CD4-positive, alpha-beta memory T cell (primary cell): ENCODE measurements at regions not wholly inside any gene's neighbourhood (a gene's known extent, or its start where the extent isn't known, plus 50 kb on each side); places are given as distances from the start of the nearest gene placed in this dataset.

Source experiments
- CTCF ChIA-PET: fragments of 350-600 bp; sonication (Branson Sonifier 250); formaldehyde crosslinking; loops from one replicate; lab custom pipeline; 2021; ENCODE audit warnings: inconsistent platforms; ENCODE audit not compliant: partially characterized antibody; lab: Charles Lee
- POLR2A ChIA-PET: fragments of 350-600 bp; sonication (Branson Sonifier 250); formaldehyde crosslinking; loops from one replicate; lab custom pipeline; 2021; ENCODE audit not compliant: partially characterized antibody; lab: Charles Lee
- DNase-seq, 5 donors: peaks; one replicate each; pipeline versions ENCODE4 v3.0.0 to v3.0.0-alpha.2; 2020 to 2022; ENCODE audit warnings: mixed read lengths in 1 of 5
- H3K27ac ChIP-seq: one replicate; pipeline ENCODE4 v1.7.0; 2013; ENCODE audit warnings: low read depth, low read length
- H3K27me3 ChIP-seq: 2 replicates; pipeline ENCODE4 v1.7.0; 2013; ENCODE audit warnings: mild to moderate bottlenecking, low read length, moderate library complexity; ENCODE audit not compliant: insufficient read depth
- H3K36me3 ChIP-seq: 2 replicates; pipeline ENCODE4 v1.7.0; 2013; ENCODE audit warnings: mild to moderate bottlenecking, low read length, moderate library complexity; ENCODE audit not compliant: insufficient read depth
- H3K4me1 ChIP-seq: 2 replicates; pipeline ENCODE4 v1.7.0; 2013; ENCODE audit warnings: mild to moderate bottlenecking, low read length, moderate library complexity; ENCODE audit not compliant: insufficient read depth
- H3K4me3 ChIP-seq, 2 donors: one replicate each; pipeline ENCODE4 v1.7.0; 2013; ENCODE audit warnings: low read length in 2 of 2, mild to moderate bottlenecking in 1 of 2
- H3K9me3 ChIP-seq, 2 donors: one replicate each; pipeline ENCODE4 v1.7.0; 2013; ENCODE audit warnings: low read length in 2 of 2, control low read depth in 1 of 2; ENCODE audit not compliant: control insufficient read depth in 1 of 2
- H3K27ac Mint-ChIP-seq, 7 donors: one replicate each; pipeline ENCODE4 v1.8.0; 2020 to 2021; ENCODE audit warnings: mixed read lengths in 7 of 7, mild to moderate bottlenecking in 6 of 7, inconsistent platforms in 3 of 7, moderate library complexity in 3 of 7
- H3K27me3 Mint-ChIP-seq, 2 donors: one replicate each; pipeline ENCODE4 v1.8.0; 2020 to 2021; ENCODE audit warnings: mixed read lengths in 2 of 2
- H3K36me3 Mint-ChIP-seq, 2 donors: one replicate each; pipeline ENCODE4 v1.8.0; 2020 to 2021; ENCODE audit warnings: mixed read lengths in 2 of 2, inconsistent platforms in 1 of 2, mild to moderate bottlenecking in 1 of 2
- H3K4me1 Mint-ChIP-seq, 4 donors: one replicate each; pipeline ENCODE4 v1.8.0; 2020 to 2021; ENCODE audit warnings: mixed read lengths in 4 of 4, mild to moderate bottlenecking in 1 of 4
- H3K4me3 Mint-ChIP-seq, 8 donors: one replicate each; pipeline ENCODE4 v1.8.0; 2020 to 2021; ENCODE audit warnings: mixed read lengths in 8 of 8, mild to moderate bottlenecking in 7 of 8, moderate library complexity in 6 of 8, inconsistent platforms in 3 of 8
- H3K9me3 Mint-ChIP-seq, 8 donors: one replicate each; pipeline ENCODE4 v1.8.0; 2020 to 2021; ENCODE audit warnings: mixed read lengths in 8 of 8, mild to moderate bottlenecking in 5 of 8, inconsistent platforms in 3 of 8, moderate library complexity in 1 of 8
- intact Hi-C: fragments of 100-400 bp; cut with micrococcal nuclease; formaldehyde crosslinking; loops from one replicate; pipeline ENCODE4 v1.15.1; 2023

DNA sequence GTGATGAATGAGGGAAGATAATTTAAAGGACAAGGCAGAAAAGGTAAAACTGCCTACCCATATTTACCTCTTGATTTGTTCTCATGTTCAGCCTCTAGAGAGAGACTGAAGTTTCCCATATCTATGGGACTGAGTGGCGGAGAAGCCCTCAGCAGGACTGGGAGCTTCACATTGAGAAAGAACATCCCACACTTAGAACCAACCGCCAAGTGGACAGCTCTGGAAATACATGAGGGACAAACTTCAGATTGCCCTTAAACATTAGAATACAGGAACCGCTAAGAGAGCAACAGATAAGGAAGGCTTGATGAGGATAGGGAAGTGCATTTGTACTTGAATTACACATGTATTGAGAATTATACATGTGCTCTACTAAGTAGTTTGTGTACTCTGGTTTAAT, 316.0 kb upstream of the MIR17HG start:
- Mint-ChIP-seq H3K27me3 (no peaks in the 10 kb centered on the region), H3K9me3 (peaks cover 0 to 4% (median under 1%) of the 10 kb centered on the region in 8 donors), H3K4me1 (no peaks in the 10 kb centered on the region), H3K36me3 (no peaks in the 10 kb centered on the region), H3K27ac (no peak overlapping the region), H3K4me3 (no peak overlapping the region)
- H3K27me3 ChIP-seq: no peaks in the 10 kb centered on the region
- ChIA-PET POLR2A (no interaction called here), CTCF (no interaction called here)
- H3K4me3 ChIP-seq: no peak overlapping the region
- no peak overlapping the region for H3K27ac ChIP-seq
- no peaks in the 10 kb centered on the region for H3K36me3 ChIP-seq
- H3K4me1 ChIP-seq: no peaks in the 10 kb centered on the region
- no peak for DNase-seq
- intact Hi-C loops: no loop called here
- peaks cover 0 to 3% of the 10 kb centered on the region in 2 donors for H3K9me3 ChIP-seq

DNA sequence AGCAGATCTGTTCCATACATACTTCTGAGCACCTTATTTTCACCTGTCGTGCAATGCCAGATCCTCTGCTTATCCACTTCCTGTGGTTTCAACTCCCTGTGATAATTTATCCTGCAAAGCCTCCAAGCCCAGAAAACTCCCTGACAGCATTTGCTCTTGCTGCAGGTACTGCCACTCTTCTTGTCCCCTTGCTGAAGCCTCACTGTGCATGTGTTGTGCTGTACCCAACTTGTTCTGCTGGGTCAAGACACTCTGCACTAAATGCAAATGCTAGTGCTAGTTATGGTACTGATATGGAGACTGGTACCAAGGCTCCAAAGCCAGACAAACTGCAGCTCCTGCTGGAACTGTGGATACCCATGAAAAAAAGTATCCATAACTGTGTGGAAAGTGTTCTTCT, 315.4 kb upstream of the MIR17HG start:
- Histone ChIP-seq H3K27me3 (no peaks in the 10 kb centered on the region), H3K9me3 (peaks cover 0 to 3% of the 10 kb centered on the region in 2 donors), H3K4me1 (no peaks in the 10 kb centered on the region), H3K36me3 (no peaks in the 10 kb centered on the region), H3K4me3 (no peak overlapping the region), H3K27ac (no peak overlapping the region)
- H3K27me3 Mint-ChIP-seq: no peaks in the 10 kb centered on the region
- intact Hi-C loops: no loop called here
- no peak for DNase-seq
- no peak overlapping the region for H3K27ac Mint-ChIP-seq
- H3K36me3 Mint-ChIP-seq: no peaks in the 10 kb centered on the region
- ChIA-PET POLR2A (no interaction called here), CTCF (no interaction called here)
- H3K4me3 Mint-ChIP-seq: no peak overlapping the region
- H3K4me1 Mint-ChIP-seq: no peaks in the 10 kb centered on the region
- H3K9me3 Mint-ChIP-seq: peaks cover 0 to 5% (median 2%) of the 10 kb centered on the region in 8 donors

DNA sequence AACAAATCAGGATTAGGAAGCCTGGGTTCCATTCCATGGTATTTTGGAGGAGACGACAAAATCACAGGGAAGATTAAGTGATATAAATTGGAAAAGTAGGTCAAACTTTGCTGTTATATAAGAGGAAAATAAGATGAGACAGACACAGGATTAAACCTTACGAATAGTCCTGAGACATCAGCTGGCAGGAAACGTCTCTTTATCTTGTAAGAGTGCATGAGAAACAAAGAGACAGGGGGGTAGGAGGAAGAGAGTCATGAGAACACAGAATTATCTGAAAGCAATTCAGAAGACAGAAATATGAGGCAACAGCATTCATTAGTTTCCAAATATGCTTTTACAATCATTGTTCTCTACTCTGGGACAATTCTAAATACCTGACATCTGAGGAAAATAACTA, 310.6 kb upstream of the MIR17HG start:
- H3K27ac ChIP-seq: no peak overlapping the region
- Mint-ChIP-seq H3K4me3 (no peak overlapping the region), H3K27ac (no peak overlapping the region), H3K36me3 (no peaks in the 10 kb centered on the region), H3K9me3 (peaks cover 0 to 5% (median 2%) of the 10 kb centered on the region in 8 donors), H3K27me3 (no peaks in the 10 kb centered on the region), H3K4me1 (no peaks in the 10 kb centered on the region)
- intact Hi-C loops: no loop called here
- no peaks in the 10 kb centered on the region for H3K27me3 ChIP-seq
- H3K4me3 ChIP-seq: no peak overlapping the region
- no peaks in the 10 kb centered on the region for H3K36me3 ChIP-seq
- ChIA-PET POLR2A (no interaction called here), CTCF (no interaction called here)
- no peaks in the 10 kb centered on the region for H3K4me1 ChIP-seq
- peaks cover 0 to 3% of the 10 kb centered on the region in 2 donors for H3K9me3 ChIP-seq
- no peak for DNase-seq

DNA sequence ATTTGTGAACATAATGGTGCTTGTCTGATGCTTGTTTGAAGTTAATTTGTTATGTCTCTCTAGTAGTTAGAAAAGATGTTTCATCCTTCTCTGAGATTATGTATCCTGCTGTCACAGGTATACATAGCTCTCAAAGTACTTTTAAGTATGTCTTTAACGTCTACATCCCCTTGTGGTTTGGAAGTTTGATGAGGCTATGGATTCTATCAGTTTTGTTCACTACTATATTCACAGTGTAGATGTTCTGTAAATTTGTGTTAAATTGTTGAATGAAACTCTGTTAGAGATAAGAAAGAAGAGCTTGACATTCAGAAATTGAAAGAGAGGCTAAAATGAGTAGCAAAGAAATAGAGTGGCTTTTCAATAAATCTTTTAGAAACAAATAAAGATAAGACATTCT, 304.6 kb upstream of the MIR17HG start:
- no peak overlapping the region for H3K27ac ChIP-seq
- H3K9me3 Mint-ChIP-seq: no peaks in the 10 kb centered on the region
- ChIA-PET CTCF (no interaction called here), POLR2A (no interaction called here)
- H3K36me3 ChIP-seq: no peaks in the 10 kb centered on the region
- intact Hi-C loops: no loop called here
- no peaks in the 10 kb centered on the region for H3K9me3 ChIP-seq
- H3K4me1 Mint-ChIP-seq: no peaks in the 10 kb centered on the region
- H3K4me3 Mint-ChIP-seq: no peak overlapping the region
- no peak overlapping the region for H3K4me3 ChIP-seq
- H3K27me3 ChIP-seq: no peaks in the 10 kb centered on the region
- no peaks in the 10 kb centered on the region for H3K4me1 ChIP-seq
- no peaks in the 10 kb centered on the region for H3K27me3 Mint-ChIP-seq
- no peak for DNase-seq
- no peak overlapping the region for H3K27ac Mint-ChIP-seq
- no peaks in the 10 kb centered on the region for H3K36me3 Mint-ChIP-seq

DNA sequence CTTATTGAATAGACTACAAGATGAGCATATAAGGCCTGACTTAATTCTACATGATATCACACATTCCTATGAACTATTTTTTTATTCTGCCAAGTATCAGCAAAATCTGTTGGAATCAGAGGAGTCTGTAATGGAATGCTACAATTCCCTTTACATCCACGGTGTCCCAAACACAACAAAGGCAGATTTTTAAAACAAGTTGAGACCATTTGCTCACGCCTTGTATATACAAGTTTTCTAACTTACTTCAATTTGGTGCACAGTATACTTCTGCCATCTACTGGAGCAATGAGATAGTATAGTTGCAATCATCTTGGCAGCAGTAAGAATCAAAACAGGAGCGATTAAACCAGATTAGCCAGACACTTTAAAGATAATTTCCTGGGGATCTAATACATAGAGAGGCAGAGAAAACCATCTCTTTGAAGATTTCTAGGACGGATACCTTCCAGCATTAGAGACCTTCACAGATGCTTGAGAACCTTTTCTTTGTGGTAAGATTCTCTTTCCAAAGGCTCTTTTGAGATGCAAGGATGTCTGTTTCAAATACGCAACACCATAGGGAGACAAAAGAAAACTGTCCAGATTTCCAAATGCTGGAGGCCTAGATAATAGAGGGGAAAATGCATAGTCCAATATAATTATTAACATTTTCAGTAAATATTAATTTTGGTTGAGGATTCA, 302.0 kb upstream of the MIR17HG start:
- POLR2A ChIA-PET: no interaction called here
- no peaks in the 10 kb centered on the region for H3K27me3 Mint-ChIP-seq

DNA sequence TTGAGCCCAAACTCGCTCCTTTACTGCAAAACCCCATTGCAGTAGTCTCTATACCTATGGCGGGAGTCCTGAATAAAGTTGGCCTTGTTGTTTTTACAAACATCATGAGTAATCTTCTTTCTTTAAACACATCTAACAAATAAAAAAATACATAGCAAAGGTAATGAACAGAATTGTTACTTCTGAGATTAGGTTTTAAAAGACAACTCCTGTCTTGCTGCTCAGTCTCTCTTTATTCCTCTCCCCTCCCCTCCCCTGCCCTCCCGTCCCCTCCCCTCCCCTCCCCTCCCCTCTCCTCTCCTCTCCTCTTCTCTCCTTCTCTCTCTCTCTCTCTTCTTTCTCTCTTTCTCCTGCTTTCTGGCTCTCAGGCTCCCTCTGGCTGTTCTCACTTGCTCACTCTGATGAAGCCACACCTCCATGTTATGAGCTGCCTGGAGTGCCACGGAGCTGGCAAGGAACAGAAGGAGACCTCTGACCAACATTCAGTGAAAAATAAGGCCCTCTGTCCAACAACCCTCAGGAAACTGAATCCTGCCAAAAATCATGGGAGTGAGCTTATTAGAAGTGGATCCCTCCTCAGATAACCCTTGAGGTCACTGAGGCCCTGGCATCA, 300.7 kb upstream of the MIR17HG start:
- no peak overlapping the region for H3K4me3 Mint-ChIP-seq
- no peaks in the 10 kb centered on the region for H3K4me1 ChIP-seq
- intact Hi-C loops: no loop called here
- H3K4me3 ChIP-seq: no peak overlapping the region
- peaks cover 0 to 7% (median 0%) of the 10 kb centered on the region in 8 donors for H3K9me3 Mint-ChIP-seq
- H3K9me3 ChIP-seq: no peaks in the 10 kb centered on the region
- H3K36me3 Mint-ChIP-seq: no peaks in the 10 kb centered on the region
- no peaks in the 10 kb centered on the region for H3K36me3 ChIP-seq
- no peak overlapping the region for H3K27ac Mint-ChIP-seq
- ChIA-PET POLR2A (no interaction called here), CTCF (interaction anchor here (0.8 kb wide), 1 partner anchor 13 kb away, joined by 3 read pairs; no protein-coding TSS in a partner anchor)
- no peak overlapping the region for H3K27ac ChIP-seq
- no peaks in the 10 kb centered on the region for H3K4me1 Mint-ChIP-seq
- no peaks in the 10 kb centered on the region for H3K27me3 Mint-ChIP-seq
- no peaks in the 10 kb centered on the region for H3K27me3 ChIP-seq
- no peak for DNase-seq

More for the DNA sequence above, 302.0 kb upstream of the MIR17HG start:
- Mint-ChIP-seq H3K27ac (no peak overlapping the region), H3K4me3 (no peak overlapping the region), H3K9me3 (peaks cover 0 to 7% (median 0%) of the 10 kb centered on the region in 8 donors), H3K4me1 (no peaks in the 10 kb centered on the region), H3K36me3 (no peaks in the 10 kb centered on the region)
- Histone ChIP-seq H3K27me3 (no peaks in the 10 kb centered on the region), H3K36me3 (no peaks in the 10 kb centered on the region), H3K9me3 (no peaks in the 10 kb centered on the region), H3K4me1 (no peaks in the 10 kb centered on the region), H3K4me3 (no peak overlapping the region), H3K27ac (no peak overlapping the region)
- DNase-seq: no peak
- CTCF ChIA-PET: no interaction called here
- intact Hi-C loops: no loop called here

DNA sequence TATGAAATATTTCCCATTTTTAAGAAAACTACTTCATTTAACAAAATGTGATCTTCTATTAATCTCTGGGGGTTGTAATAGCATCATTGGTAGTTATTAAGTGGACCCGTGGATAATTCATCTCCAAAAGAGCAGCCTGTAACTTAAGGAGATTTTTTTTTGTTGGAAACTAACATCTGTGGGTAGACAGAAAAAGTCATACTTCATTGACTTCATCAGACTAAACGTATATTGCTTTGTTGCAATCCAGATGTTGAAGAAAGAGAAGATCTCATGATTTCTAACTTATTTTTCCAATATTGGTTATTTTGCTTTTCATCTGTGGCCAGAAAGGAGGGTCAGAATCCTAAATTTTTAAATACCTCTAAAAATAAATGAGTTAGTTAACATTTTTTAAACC, 296.5 kb upstream of the MIR17HG start:
- H3K27ac ChIP-seq: no peak overlapping the region
- POLR2A ChIA-PET: no interaction called here
- H3K9me3 ChIP-seq: no peaks in the 10 kb centered on the region
- no peaks in the 10 kb centered on the region for H3K4me1 ChIP-seq
- no peaks in the 10 kb centered on the region for H3K36me3 ChIP-seq
- H3K27me3 Mint-ChIP-seq: no peaks in the 10 kb centered on the region
- H3K9me3 Mint-ChIP-seq: peaks cover 0 to 7% (median 2%) of the 10 kb centered on the region in 8 donors
- H3K36me3 Mint-ChIP-seq: no peaks in the 10 kb centered on the region
- no peaks in the 10 kb centered on the region for H3K27me3 ChIP-seq
- H3K27ac Mint-ChIP-seq: no peak overlapping the region
- intact Hi-C loops: no loop called here
- H3K4me3 Mint-ChIP-seq: no peak overlapping the region
- no peak for DNase-seq
- CTCF ChIA-PET: no interaction called here
- no peaks in the 10 kb centered on the region for H3K4me1 Mint-ChIP-seq
- no peak overlapping the region for H3K4me3 ChIP-seq
